IMR-90 (cell line): ENCODE measurements at regions not wholly inside any gene's neighbourhood (a gene's known extent, or its start where the extent isn't known, plus 50 kb on each side); places are given as distances from the start of the nearest gene placed in this dataset.

Experiments used
- ATAC-seq: fragments of 200-7000 bp; cut with Tn5 transposase; 2 replicates; pipeline ENCODE4 v1.9.1; 2020; ENCODE audit warnings: low read depth, mild to moderate bottlenecking, moderate library complexity
- BruUV-seq: library from RNA; stranded (reverse); fragments of 400-500 nt; replicated peaks from 2 replicates; lab custom pipeline; 2021; lab: Mats Ljungman, UMichigan
- CTCF ChIA-PET: fragments of 300-600 bp; formaldehyde crosslinking; extraction: SDS; loops from one replicate; lab custom pipeline; 2021; ENCODE audit warnings: antibody characterized with exemption; lab: Yijun Ruan, JAX
- POLR2A ChIA-PET: fragments of 300-600 bp; sonication (Branson Sonifier 250); formaldehyde crosslinking; loops from one replicate; lab custom pipeline; 2022; ENCODE audit warnings: antibody characterized with exemption; ENCODE audit not compliant: unreplicated experiment; lab: Charles Lee
- DNase-seq: peaks from one replicate; pipeline ENCODE4 v3.0.0; 2013
- H2AFZ ChIP-seq: replicated peaks from 2 replicates; pipeline ENCODE3; 2013; ENCODE audit warnings: low read length, mild to moderate bottlenecking; ENCODE audit not compliant: poor library complexity
- H2AK5ac ChIP-seq: 2 replicates; pipeline ENCODE4 v1.6.1; 2013; ENCODE audit warnings: low read depth, low read length, inconsistent platforms
- H2AK9ac ChIP-seq: replicated peaks from 2 replicates; pipeline ENCODE3; 2013; ENCODE audit warnings: mild to moderate bottlenecking, low read depth, low read length, moderate library complexity; ENCODE audit not compliant: poor library complexity
- H2BK120ac ChIP-seq: 2 replicates; pipeline ENCODE4 v1.6.1; 2013; ENCODE audit warnings: low read depth, low read length, inconsistent platforms
- H2BK15ac ChIP-seq: 3 replicates; pipeline ENCODE4 v1.6.1; 2013; ENCODE audit warnings: low read depth, low read length, inconsistent platforms
- H2BK20ac ChIP-seq: 2 replicates; pipeline ENCODE4 v1.6.1; 2013; ENCODE audit warnings: low read depth, mild to moderate bottlenecking, inconsistent platforms, low read length, moderate library complexity
- H2BK5ac ChIP-seq: 2 replicates; pipeline ENCODE4 v1.6.1; 2013; ENCODE audit warnings: mild to moderate bottlenecking, low read depth, low read length, inconsistent platforms; ENCODE audit not compliant: poor library complexity, severe bottlenecking
- H3K14ac ChIP-seq: replicated peaks from 2 replicates; pipeline ENCODE4 v1.6.1; 2013; ENCODE audit warnings: low read depth, low read length, inconsistent platforms
- H3K18ac ChIP-seq: 2 replicates; pipeline ENCODE4 v1.6.1; 2013; ENCODE audit warnings: low read depth, low read length, control low read depth
- H3K23ac ChIP-seq: 2 replicates; pipeline ENCODE4 v1.6.1; 2013; ENCODE audit warnings: low read depth, low read length, inconsistent platforms
- H3K27ac ChIP-seq: 2 replicates; pipeline ENCODE4 v1.5.1; 2013; ENCODE audit warnings: mild to moderate bottlenecking, control low read depth, low read length; ENCODE audit not compliant: insufficient read depth
- H3K27me3 ChIP-seq: 2 replicates; pipeline ENCODE4 v1.6.1; 2013; ENCODE audit warnings: low read length; ENCODE audit not compliant: control insufficient read depth, insufficient read depth
- H3K36me3 ChIP-seq: 2 replicates; pipeline ENCODE4 v1.6.1; 2013; ENCODE audit warnings: low read length, mixed read lengths; ENCODE audit not compliant: control insufficient read depth, insufficient read depth
- H3K4ac ChIP-seq: 2 replicates; pipeline ENCODE4 v1.6.1; 2013; ENCODE audit warnings: low read depth, low read length, inconsistent platforms
- H3K4me1 ChIP-seq: 2 replicates; pipeline ENCODE4 v1.6.1; 2013; ENCODE audit warnings: low read length, mixed read lengths; ENCODE audit not compliant: control insufficient read depth, insufficient read depth
- H3K4me2 ChIP-seq: 2 replicates; pipeline ENCODE4 v1.6.1; 2013; ENCODE audit warnings: low read depth, mild to moderate bottlenecking, control low read depth, low read length, moderate library complexity
- H3K4me3 ChIP-seq: 2 replicates; pipeline ENCODE4 v1.5.1; 2013; ENCODE audit warnings: low read depth, mild to moderate bottlenecking, control low read depth, low read length, moderate library complexity; ENCODE audit not compliant: insufficient read depth
- H3K56ac ChIP-seq: 2 replicates; pipeline ENCODE4 v1.6.1; 2013; ENCODE audit warnings: low read length, inconsistent platforms; ENCODE audit not compliant: insufficient read depth; ENCODE audit errors: extremely low read depth
- H3K79me1 ChIP-seq, 2 experiments: 2 replicates each; pipeline ENCODE4 v1.6.1; 2013; ENCODE audit warnings: low read length in 2 of 2, inconsistent platforms in 1 of 2, low read depth in 1 of 2
- H3K9ac ChIP-seq: 2 replicates; pipeline ENCODE4 v1.6.1; 2013; ENCODE audit warnings: low read depth, low read length, control low read depth
- H3K9me1 ChIP-seq: 2 replicates; pipeline ENCODE4 v1.6.1; 2013; ENCODE audit warnings: low read length, inconsistent platforms; ENCODE audit not compliant: insufficient read depth
- H3K9me3 ChIP-seq: 2 replicates; pipeline ENCODE4 v1.6.1; 2013; ENCODE audit warnings: low read length; ENCODE audit not compliant: control insufficient read depth, insufficient read depth
- H4K20me1 ChIP-seq: 2 replicates; pipeline ENCODE4 v1.6.1; 2013; ENCODE audit warnings: low read length, inconsistent platforms; ENCODE audit not compliant: insufficient read depth
- H4K5ac ChIP-seq: 2 replicates; pipeline ENCODE4 v1.6.1; 2013; ENCODE audit warnings: mild to moderate bottlenecking, low read depth, low read length, control low read depth
- H4K8ac ChIP-seq, 2 experiments: 2 replicates each; pipeline ENCODE4 v1.6.1; 2013; ENCODE audit warnings: low read depth in 2 of 2, low read length in 2 of 2, control low read depth in 1 of 2, inconsistent platforms in 1 of 2
- H4K91ac ChIP-seq: 2 replicates; pipeline ENCODE4 v1.6.1; 2013; ENCODE audit warnings: low read depth, low read length, inconsistent platforms; ENCODE audit not compliant: insufficient read depth
- BHLHE40 ChIP-seq: fragments of 150-350 bp; IDR thresholded peaks from 2 replicates; pipeline ENCODE4 v1.6.1; 2016; ENCODE audit warnings: mild to moderate bottlenecking, low read depth, low read length
- CEBPB ChIP-seq: IDR thresholded peaks from 2 replicates; pipeline ENCODE4 v1.6.1; 2012; ENCODE audit warnings: low read depth, low read length, improper control_type of control experiment
- CHD1 ChIP-seq: IDR thresholded peaks from 2 replicates; pipeline ENCODE4 v1.6.1; 2012; ENCODE audit warnings: low read depth, low read length, improper control_type of control experiment
- FOS ChIP-seq: fragments of 150-350 bp; IDR thresholded peaks from 2 replicates; pipeline ENCODE4 v1.6.1; 2016; ENCODE audit warnings: low read depth, low read length
- MAFK ChIP-seq: IDR thresholded peaks from 2 replicates; pipeline ENCODE4 v1.6.1; 2012; ENCODE audit warnings: low read depth, low read length, improper control_type of control experiment
- MAZ ChIP-seq: IDR thresholded peaks from 2 replicates; pipeline ENCODE4 v1.6.1; 2012; ENCODE audit warnings: low read depth, mild to moderate bottlenecking, low read length, improper control_type of control experiment, moderate library complexity, borderline replicate concordance
- MXI1 ChIP-seq: IDR thresholded peaks from 2 replicates; pipeline ENCODE4 v1.6.1; 2012; ENCODE audit warnings: low read depth, mild to moderate bottlenecking, low read length, moderate library complexity, borderline replicate concordance
- NFE2L2 ChIP-seq: fragments of 150-350 bp; IDR thresholded peaks from 2 replicates; pipeline ENCODE4 v1.6.1; 2016; ENCODE audit warnings: low read depth, mild to moderate bottlenecking, low read length
- POLR2A ChIP-seq: IDR thresholded peaks from 2 replicates; pipeline ENCODE4 v1.6.1; 2012; ENCODE audit warnings: mild to moderate bottlenecking, low read depth, low read length
- RAD21 ChIP-seq: IDR thresholded peaks from 2 replicates; pipeline ENCODE4 v1.6.1; 2012; ENCODE audit warnings: low read length, improper control_type of control experiment
- RCOR1 ChIP-seq: IDR thresholded peaks from 2 replicates; pipeline ENCODE4 v1.6.1; 2012; ENCODE audit warnings: mild to moderate bottlenecking, low read length, improper control_type of control experiment; ENCODE audit not compliant: insufficient replicate concordance
- RFX5 ChIP-seq: IDR thresholded peaks from 2 replicates; pipeline ENCODE4 v1.8.0; 2012; ENCODE audit warnings: low read depth, mild to moderate bottlenecking, low read length, moderate library complexity
- SMC3 ChIP-seq: fragments of 150-350 bp; IDR thresholded peaks from 2 replicates; pipeline ENCODE4 v1.6.1; 2016; ENCODE audit warnings: low read depth, mild to moderate bottlenecking, antibody characterized with exemption, low read length, moderate library complexity
- WGBS, 2 experiments: methylation state at CpG; one replicate each; pipeline versions ENCODE4 v1.1.5 to v1.1.7; 2013; ENCODE audit warnings: missing lambda C conversion rate in 2 of 2; ENCODE audit not compliant: insufficient read length in 1 of 2; ENCODE audit errors: extremely low coverage in 2 of 2; 5-methylcytosine and 5-hydroxymethylcytosine counted together
- dilution Hi-C: fragments of 300-500 bp; cut with HindIII; formaldehyde crosslinking; loops from one replicate; pipeline ENCODE4 v1.14.3; 2018; ENCODE audit warnings: low sequenced_read_pairs; ENCODE audit not compliant: unreplicated experiment
- in situ Hi-C: fragments of 300-500 bp; cut with MboI; formaldehyde crosslinking; loops from 3 replicates; pipeline ENCODE4 v1.14.3; 2019; ENCODE audit warnings: low sequenced_read_pairs, inconsistent platforms, mixed read lengths
- intact Hi-C: fragments of 100-400 bp; cut with micrococcal nuclease; formaldehyde crosslinking; loops from 2 replicates; pipeline ENCODE4 v1.10.0; 2022
- TF ChIP-seq, protein P1 (sequence below): fragments of 150-350 bp; IDR thresholded peaks from 2 replicates; pipeline ENCODE4 v1.6.1; 2017; ENCODE audit warnings: mild to moderate bottlenecking, antibody characterized with exemption, low read length, low read depth
- TF ChIP-seq, protein P2 (sequence below): conservative IDR thresholded peaks from 2 replicates; pipeline ENCODE4 v1.5.1; 2012; ENCODE audit warnings: mild to moderate bottlenecking, low read depth, low read length, improper control_type of control experiment
- TF ChIP-seq, protein P3 (sequence below): fragments of 150-350 bp; IDR thresholded peaks from 2 replicates; pipeline ENCODE4 v1.6.1; 2016; ENCODE audit warnings: low read depth, mild to moderate bottlenecking, low read length, moderate library complexity, borderline replicate concordance

DNA sequence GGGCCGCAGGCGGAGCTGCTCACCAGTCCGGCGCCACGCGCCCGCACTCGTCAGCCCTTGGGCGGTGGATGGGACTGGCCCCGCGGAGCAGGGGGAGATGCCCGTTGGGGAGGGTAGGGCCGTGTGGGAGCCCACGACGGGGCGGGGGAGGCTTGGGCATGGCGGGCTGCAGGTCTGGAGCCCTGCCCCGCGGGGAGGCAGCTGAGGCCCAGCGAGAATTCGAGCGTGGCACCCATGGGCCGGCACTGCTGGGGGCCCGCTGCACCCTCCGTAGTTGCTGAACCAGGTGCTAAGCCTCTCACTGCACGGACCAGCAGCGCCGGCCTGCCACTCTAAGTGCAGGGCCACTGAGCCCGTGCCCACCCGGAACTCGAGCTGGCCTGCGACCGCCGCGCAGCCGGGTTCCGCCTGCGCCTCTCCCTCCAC is 182.4 kb upstream of the ERBB4 start:
- 84% methylated on average over 10 of the region's 38 CpGs; no CpG with 5 or more reads in 1 of the 2 experiments for WGBS, 2 experiments
- no peak for DNase-seq

More for the DNA sequence above, 182.4 kb upstream of the ERBB4 start:
- intact Hi-C loops (no loop called here), in situ Hi-C loops (no loop called here), dilution Hi-C loops (no loop called here)
- Histone ChIP-seq H3K27ac (no peak overlapping the region), H3K4me3 (no peak overlapping the region), H4K8ac (no peak overlapping the region), H3K9me1 (no peaks in the 10 kb centered on the region), H3K18ac (no peak overlapping the region), H3K4me2 (no peak overlapping the region), H3K4ac (no peak overlapping the region), H3K36me3 (no peaks in the 10 kb centered on the region), H2BK5ac (no peak overlapping the region), H4K91ac (no peak overlapping the region), H2AK5ac (no peak overlapping the region), H2BK20ac (no peak overlapping the region), H2AK9ac (no peak overlapping the region), H3K27me3 (no peaks in the 10 kb centered on the region), H3K79me1 (no peaks in the 10 kb centered on the region), H2BK120ac (no peak overlapping the region), H4K20me1 (no peaks in the 10 kb centered on the region), H3K23ac (no peak overlapping the region), H4K5ac (no peak overlapping the region), H2AFZ (no peak overlapping the region), H3K9ac (no peak overlapping the region), H2BK15ac (no peak overlapping the region), H3K4me1 (no peaks in the 10 kb centered on the region), H3K14ac (no peak overlapping the region), H3K56ac (no peak overlapping the region), H3K9me3 (0 out of 2 replicates have a peak, but pooled peaks cover 2% of the 10 kb centered on the region)
- ChIA-PET CTCF (no interaction called here), POLR2A (no interaction called here)
- BruUV-seq, result no TSS peak
- TF ChIP-seq MAFK, result no peak
- TF ChIP-seq CHD1, result no peak
- no peak for TF ChIP-seq SMC3
- no peak for TF ChIP-seq NFE2L2
- TF ChIP-seq MXI1, result no peak
- TF ChIP-seq, protein P1, sequence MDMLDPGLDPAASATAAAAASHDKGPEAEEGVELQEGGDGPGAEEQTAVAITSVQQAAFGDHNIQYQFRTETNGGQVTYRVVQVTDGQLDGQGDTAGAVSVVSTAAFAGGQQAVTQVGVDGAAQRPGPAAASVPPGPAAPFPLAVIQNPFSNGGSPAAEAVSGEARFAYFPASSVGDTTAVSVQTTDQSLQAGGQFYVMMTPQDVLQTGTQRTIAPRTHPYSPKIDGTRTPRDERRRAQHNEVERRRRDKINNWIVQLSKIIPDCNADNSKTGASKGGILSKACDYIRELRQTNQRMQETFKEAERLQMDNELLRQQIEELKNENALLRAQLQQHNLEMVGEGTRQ, result no peak
- TF ChIP-seq RAD21, result no peak
- TF ChIP-seq POLR2A, result no peak
- TF ChIP-seq, protein P2, sequence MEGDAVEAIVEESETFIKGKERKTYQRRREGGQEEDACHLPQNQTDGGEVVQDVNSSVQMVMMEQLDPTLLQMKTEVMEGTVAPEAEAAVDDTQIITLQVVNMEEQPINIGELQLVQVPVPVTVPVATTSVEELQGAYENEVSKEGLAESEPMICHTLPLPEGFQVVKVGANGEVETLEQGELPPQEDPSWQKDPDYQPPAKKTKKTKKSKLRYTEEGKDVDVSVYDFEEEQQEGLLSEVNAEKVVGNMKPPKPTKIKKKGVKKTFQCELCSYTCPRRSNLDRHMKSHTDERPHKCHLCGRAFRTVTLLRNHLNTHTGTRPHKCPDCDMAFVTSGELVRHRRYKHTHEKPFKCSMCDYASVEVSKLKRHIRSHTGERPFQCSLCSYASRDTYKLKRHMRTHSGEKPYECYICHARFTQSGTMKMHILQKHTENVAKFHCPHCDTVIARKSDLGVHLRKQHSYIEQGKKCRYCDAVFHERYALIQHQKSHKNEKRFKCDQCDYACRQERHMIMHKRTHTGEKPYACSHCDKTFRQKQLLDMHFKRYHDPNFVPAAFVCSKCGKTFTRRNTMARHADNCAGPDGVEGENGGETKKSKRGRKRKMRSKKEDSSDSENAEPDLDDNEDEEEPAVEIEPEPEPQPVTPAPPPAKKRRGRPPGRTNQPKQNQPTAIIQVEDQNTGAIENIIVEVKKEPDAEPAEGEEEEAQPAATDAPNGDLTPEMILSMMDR, result no peak
- TF ChIP-seq, protein P3, sequence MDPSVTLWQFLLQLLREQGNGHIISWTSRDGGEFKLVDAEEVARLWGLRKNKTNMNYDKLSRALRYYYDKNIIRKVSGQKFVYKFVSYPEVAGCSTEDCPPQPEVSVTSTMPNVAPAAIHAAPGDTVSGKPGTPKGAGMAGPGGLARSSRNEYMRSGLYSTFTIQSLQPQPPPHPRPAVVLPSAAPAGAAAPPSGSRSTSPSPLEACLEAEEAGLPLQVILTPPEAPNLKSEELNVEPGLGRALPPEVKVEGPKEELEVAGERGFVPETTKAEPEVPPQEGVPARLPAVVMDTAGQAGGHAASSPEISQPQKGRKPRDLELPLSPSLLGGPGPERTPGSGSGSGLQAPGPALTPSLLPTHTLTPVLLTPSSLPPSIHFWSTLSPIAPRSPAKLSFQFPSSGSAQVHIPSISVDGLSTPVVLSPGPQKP, result no peak
- TF ChIP-seq FOS, result no peak
- no peak for TF ChIP-seq CEBPB
- TF ChIP-seq RCOR1, result no peak
- no peak for TF ChIP-seq MAZ
- no peak for TF ChIP-seq RFX5
- TF ChIP-seq BHLHE40, result no peak
- ATAC-seq, result no peak
